ENCODE measurements at regions not wholly inside any gene's neighbourhood (a gene's known extent, or its start where the extent isn't known, plus 50 kb on each side); places are given as distances from the start of the nearest gene placed in this dataset.

- TF ChIP-seq, protein P1, sequence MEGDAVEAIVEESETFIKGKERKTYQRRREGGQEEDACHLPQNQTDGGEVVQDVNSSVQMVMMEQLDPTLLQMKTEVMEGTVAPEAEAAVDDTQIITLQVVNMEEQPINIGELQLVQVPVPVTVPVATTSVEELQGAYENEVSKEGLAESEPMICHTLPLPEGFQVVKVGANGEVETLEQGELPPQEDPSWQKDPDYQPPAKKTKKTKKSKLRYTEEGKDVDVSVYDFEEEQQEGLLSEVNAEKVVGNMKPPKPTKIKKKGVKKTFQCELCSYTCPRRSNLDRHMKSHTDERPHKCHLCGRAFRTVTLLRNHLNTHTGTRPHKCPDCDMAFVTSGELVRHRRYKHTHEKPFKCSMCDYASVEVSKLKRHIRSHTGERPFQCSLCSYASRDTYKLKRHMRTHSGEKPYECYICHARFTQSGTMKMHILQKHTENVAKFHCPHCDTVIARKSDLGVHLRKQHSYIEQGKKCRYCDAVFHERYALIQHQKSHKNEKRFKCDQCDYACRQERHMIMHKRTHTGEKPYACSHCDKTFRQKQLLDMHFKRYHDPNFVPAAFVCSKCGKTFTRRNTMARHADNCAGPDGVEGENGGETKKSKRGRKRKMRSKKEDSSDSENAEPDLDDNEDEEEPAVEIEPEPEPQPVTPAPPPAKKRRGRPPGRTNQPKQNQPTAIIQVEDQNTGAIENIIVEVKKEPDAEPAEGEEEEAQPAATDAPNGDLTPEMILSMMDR (conservative IDR thresholded peaks at IDR 0.05; ENCODE audit: low read depth, low read length), result no peak
- no peak for TF ChIP-seq EZH2 (IDR thresholded peaks at IDR 0.05; ENCODE audit: borderline replicate concordance, low read depth, low read length, poor library complexity, severe bottlenecking)
Observed at GRCh38 chr11:88438721-88439120, 101.2 kb upstream of the CTSC start.
